Stimulated activated CD8-positive, alpha-beta memory T cell treated with anti-CD3 and anti-CD28 coated beads, Interleukin-4, amount 100 ng/mL, for 4 hours (primary cell): ENCODE measurements at regions not wholly inside any gene's neighbourhood (a gene's known extent, or its start where the extent isn't known, plus 50 kb on each side); places are given as distances from the start of the nearest gene placed in this dataset.
"Not testable (repeated sequence)": the region's sequence is repeated elsewhere in the genome, so short reads cannot be mapped to it uniquely, and the experiment has no call there.

Experiments
- DNase-seq, 2 donors: peaks; one replicate each; pipeline ENCODE4 v3.0.0-alpha.2; 2020; ENCODE audit warnings: low read depth in 2 of 2, low spot score in 1 of 2

GRCh38 chr1:18560692-18561091, 70.0 kb upstream of the PAX7 start:
- DNase-seq, result no peak

- DNase-seq, result no peak
These were observed 68.7 kb upstream of the PAX7 start for GRCh38 chr1:18561967-18562366.

DNA sequence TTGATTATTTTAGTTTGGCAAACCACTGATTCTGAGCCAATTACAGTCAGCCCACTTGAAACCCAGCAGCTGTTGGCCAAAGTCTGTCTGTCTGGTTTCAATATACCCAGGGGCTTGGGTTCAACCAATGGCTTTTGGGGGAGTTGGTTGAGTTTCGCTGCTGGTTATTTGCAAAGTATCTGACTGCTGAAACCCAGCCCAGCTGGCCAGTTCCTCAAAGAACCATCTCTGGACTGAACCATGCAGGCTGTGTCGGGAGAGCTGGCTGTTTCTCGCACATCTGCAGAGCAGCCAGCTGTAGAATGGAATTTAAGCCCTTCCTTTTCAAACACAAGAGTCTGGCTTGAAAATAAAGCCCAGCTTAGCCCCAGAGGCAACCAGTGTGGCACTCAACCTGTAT, 66.0 kb upstream of the PAX7 start:
- DNase-seq, result no peak

DNA sequence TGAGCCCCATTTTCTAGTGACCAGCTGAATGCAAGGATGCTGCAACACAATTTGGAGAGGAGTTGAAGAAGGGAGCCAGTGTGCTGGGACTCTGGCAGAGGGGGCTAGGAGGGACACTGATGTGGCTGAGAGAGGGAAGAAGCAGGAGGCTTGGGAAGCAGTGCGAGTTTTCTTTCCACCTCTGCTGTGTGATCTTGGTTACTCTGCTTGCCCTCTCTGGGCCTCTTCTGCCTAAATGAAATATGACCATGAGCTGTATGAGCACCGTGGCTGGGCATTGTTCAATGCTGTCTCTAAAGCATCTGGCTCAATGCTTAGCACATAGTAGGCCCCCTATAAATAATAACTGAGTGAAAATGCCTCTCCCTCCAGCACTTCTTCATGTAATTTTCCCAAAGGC, 65.3 kb upstream of the PAX7 start:
- DNase-seq, result no peak

DNA sequence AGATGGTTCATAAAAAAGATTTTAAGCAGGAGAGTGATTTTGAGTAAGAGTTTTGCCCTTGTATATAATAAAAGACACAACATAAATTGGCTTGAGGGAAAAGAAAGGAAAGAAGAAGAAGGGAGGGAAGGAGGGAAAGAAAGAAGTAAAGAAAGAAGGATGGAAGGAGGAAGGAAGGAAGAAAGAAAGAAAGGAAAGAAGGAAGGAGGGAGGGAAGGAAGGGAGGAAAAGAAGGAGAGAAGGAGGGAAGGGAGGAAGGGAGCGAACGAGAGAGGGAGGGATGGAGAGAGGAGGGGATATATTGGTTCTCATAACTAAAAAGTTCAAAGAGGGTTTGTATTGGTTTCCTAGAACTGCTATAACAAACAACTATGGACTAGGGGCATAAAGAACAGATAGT, 62.2 kb upstream of the PAX7 start:
- no peak for DNase-seq

GRCh38 chr1:18569251-18569650, 61.4 kb upstream of the PAX7 start:
- no peak for DNase-seq

GRCh38 chr1:18569811-18570545, 60.7 kb upstream of the PAX7 start:
- DNase-seq, result no peak

DNA sequence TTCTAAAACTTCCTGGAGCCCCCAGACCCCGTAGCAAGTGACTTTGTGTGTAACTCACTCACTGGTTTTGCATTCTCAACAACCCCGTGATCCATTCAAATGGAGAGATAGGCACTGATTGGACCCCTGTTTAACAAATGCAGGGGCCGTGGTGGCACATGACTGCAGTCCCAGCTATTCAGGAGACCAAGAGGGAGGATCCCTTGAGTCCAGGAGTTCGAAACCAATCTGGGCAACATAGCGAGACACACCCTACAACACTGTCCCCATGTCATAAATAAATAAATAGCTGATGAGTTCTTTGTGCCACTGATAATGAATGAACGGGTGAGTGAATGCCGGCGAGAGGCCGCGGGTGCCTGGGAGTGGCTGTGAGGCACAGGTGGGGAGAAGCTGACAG, 59.4 kb upstream of the PAX7 start:
- no peak for DNase-seq

- DNase-seq, result no peak
These were observed 58.4 kb upstream of the PAX7 start for GRCh38 chr1:18572022-18572880.

DNA sequence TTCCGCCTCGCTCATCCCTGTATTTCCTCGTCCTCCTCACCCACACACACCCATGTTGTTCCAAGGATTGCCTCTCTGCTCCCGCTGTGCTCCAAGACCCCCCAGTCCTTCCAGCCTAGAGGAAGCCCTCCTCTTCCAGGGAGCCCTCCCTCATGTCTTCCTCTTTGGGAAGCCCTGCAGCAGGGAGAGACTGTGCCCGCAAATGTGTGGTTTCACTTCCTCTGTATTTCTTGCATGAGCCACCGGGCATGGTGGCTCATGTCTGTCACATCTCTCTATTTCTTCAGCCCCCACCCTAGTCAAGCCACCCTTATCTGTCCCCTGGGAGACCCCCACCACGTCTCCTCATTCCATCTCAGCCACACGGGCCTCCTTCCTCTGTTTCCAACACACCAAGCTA, 57.5 kb upstream of the PAX7 start:
- no peak for DNase-seq

DNA sequence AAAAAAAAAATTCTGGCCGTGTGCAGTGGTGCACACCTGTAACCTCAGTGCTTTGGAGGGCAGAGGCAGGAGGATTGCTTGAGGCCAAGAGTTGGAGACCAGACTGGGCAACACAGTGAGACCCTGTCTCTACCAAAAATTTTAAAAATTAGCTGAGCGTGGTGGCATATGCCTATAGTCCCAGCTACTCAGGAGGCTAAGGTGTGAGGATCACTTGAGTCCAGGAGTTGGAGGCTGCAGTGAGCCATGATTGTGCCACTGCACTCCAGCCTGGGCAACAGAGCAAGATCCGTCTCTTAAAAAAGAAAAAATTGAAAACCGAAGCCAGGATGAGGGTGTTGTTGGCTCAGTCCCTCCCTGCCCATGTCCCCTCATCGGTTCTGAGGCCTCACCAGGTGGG, 55.9 kb upstream of the PAX7 start:
- no peak for DNase-seq

- DNase-seq, result peak in 1 of 2 donors; percentile 4
These were observed 55.0 kb upstream of the PAX7 start for GRCh38 chr1:18575620-18576019.

DNA sequence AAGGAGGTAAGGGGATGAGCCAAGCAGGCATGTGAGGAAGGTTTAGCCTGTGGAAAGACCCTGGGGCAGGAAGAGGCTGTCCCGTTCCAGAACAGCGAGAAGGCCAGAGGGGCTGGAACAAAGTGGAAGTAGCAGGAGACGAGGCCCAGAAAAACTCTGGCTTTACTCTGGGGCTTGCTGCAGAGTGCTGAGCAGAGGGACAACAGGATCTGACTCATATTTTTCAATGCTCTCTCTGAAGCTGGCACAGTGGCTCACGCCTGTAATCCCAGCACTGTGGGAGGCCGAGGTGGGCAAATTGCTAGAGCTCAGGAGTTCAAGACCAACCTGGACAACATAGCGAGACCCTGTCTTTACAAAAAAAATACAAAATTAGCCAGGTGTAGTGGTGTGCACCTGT, 52.4 kb upstream of the PAX7 start:
- DNase-seq, result no peak

DNA sequence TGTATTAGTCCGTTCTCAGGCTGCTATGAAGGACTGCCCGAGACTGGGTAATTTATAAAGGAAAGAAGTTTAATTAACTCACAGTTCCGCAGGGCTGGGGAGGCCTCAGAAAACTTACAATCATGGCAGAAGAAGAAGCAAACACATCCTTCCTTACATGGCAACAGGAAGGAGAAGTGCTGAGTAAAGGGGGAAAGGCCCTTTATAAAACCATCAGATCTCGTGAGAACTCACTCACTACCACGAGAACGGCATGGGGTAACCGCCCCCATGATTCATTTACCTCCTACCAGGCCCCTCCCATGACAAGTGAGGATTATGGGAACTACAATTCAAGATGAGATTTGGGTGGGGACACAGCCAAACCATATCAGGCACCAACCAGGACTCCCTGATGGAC, 51.4 kb upstream of the PAX7 start:
- DNase-seq, result not testable (repeated sequence)

DNA sequence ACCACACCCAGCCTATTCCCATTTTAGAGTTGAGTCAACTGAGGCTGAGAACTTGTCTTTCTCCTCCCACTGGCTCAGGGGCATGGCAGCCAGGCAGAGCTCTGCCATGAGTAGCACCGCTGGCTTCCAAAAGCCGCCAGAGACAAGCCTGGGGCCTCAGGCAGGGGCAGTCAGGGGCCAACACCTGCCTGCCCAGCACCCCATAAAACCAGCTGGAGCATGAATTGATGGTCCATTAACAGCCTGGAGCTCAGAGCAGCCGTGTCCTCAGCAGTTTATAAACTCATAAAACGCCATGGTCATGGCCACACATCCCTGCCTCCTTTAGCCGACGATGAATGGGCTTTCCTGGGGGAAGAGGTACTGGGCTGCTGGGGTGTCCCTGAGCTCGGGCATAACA, 50.6 kb upstream of the PAX7 start:
- DNase-seq, result no peak

DNA sequence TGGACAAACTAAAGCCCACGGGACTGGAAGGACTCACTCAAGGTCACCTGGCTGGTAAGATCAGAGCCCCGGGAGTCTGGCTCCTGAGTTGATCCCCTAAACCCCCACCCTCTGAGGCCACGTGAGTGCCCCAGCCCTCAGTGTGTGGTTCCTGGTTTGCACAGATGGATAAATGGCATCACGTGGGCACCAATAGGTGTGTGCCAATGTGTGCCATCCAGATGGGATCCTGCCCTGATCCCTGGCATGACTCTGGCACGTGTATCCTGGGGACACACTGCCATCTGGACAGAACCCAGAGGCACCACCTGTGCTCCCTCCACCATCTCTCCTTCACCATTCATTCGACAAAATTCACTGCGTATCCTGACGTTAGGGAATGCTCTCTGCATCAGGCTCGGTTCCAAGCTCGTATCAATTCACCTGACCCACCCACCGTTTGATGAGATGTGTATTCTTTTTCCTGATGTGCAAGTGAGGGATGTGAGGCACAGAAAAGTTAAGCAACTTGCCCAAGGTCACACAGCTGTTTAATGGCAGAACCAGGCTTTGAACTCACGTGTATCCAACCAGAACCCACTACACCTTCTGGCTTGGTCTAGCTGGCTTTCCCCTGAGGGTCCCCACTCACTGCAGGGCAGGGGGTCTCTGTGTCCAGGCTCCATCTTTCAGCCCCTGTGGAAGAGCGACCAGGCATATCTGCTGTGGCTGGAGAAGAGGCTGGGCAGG, 49.8 kb upstream of the PAX7 start:
- DNase-seq, result no peak
